CD14-positive monocyte (primary cell): ENCODE measurements at regions not wholly inside any gene's neighbourhood (a gene's known extent, or its start where the extent isn't known, plus 50 kb on each side); places are given as distances from the start of the nearest gene placed in this dataset.

Experiments
- DNase-seq, 3 donors: peaks; one replicate each; pipeline ENCODE4 v3.0.0-alpha.2; 2011 to 2022
- H2AFZ ChIP-seq: 2 replicates; pipeline ENCODE4 v1.6.0; 2012; ENCODE audit warnings: mild to moderate bottlenecking, low read depth, low read length, inconsistent platforms; ENCODE audit not compliant: insufficient read depth, poor library complexity, severe bottlenecking
- H3K27ac ChIP-seq, 2 donors: 1 replicate in 1 of 2; 2 replicates in 1 of 2; pipeline ENCODE4 v1.5.1; 2012 to 2013; ENCODE audit warnings: low read length in 2 of 2, control low read depth in 1 of 2, inconsistent platforms in 1 of 2, low read depth in 1 of 2, mild to moderate bottlenecking in 1 of 2
- H3K27me3 ChIP-seq, 2 donors: one replicate each; pipeline versions ENCODE4 v1.6.0 to v1.6.1; 2011 to 2013; ENCODE audit warnings: low read length in 2 of 2; ENCODE audit not compliant: control insufficient read depth in 2 of 2, insufficient read depth in 2 of 2
- H3K36me3 ChIP-seq, 2 donors: replicated peaks in 1 of 2; 1 replicate in 1 of 2; 2 replicates in 1 of 2; pipeline versions ENCODE4 v1.5.1 to v1.6.1; 2012 to 2013; ENCODE audit warnings: low read length in 2 of 2, control low read depth in 1 of 2, inconsistent platforms in 1 of 2, mild to moderate bottlenecking in 1 of 2; ENCODE audit not compliant: insufficient read depth in 2 of 2, control insufficient read depth in 1 of 2
- H3K4me1 ChIP-seq, 2 donors: 1 replicate in 1 of 2; 2 replicates in 1 of 2; pipeline versions ENCODE4 v1.5.1 to v1.6.1; 2012 to 2013; ENCODE audit warnings: low read length in 2 of 2, control low read depth in 1 of 2, inconsistent platforms in 1 of 2, mild to moderate bottlenecking in 1 of 2, moderate library complexity in 1 of 2; ENCODE audit not compliant: insufficient read depth in 2 of 2, control insufficient read depth in 1 of 2
- H3K4me2 ChIP-seq: replicated peaks from 2 replicates; pipeline ENCODE3; 2012; ENCODE audit warnings: low read length, moderate library complexity, mild to moderate bottlenecking; ENCODE audit not compliant: poor library complexity, severe bottlenecking; ENCODE audit errors: extremely low read depth
- H3K4me3 ChIP-seq, 3 experiments: fragments of 200-600 bp in 1 of 3; sonication (generic) in 1 of 3; replicated peaks in 1 of 3; 1 replicate in 2 of 3; 2 replicates in 1 of 3; pipeline ENCODE4 v1.5.1; 2011 to 2013; ENCODE audit warnings: low read length in 3 of 3, mild to moderate bottlenecking in 3 of 3, control low read depth in 2 of 3, low read depth in 2 of 3, inconsistent platforms in 1 of 3, moderate library complexity in 1 of 3
- H3K79me2 ChIP-seq: 2 replicates; pipeline ENCODE4 v1.6.0; 2012; ENCODE audit warnings: mild to moderate bottlenecking, control low read depth, inconsistent platforms, low read length, moderate library complexity; ENCODE audit not compliant: insufficient read depth
- H3K9ac ChIP-seq: 2 replicates; pipeline ENCODE4 v1.6.0; 2017; ENCODE audit warnings: low read length, mild to moderate bottlenecking; ENCODE audit not compliant: insufficient read depth, poor library complexity, severe bottlenecking
- H3K9me3 ChIP-seq, 2 donors: replicated peaks in 1 of 2; 1 replicate in 1 of 2; 2 replicates in 1 of 2; pipeline versions ENCODE4 v1.5.1 to v1.6.1; 2012 to 2013; ENCODE audit warnings: low read length in 2 of 2, control low read depth in 1 of 2; ENCODE audit not compliant: control insufficient read depth in 1 of 2, insufficient read depth in 1 of 2
- H4K20me1 ChIP-seq: 2 replicates; pipeline ENCODE4 v1.6.0; 2012; ENCODE audit warnings: mild to moderate bottlenecking, low read length, control low read depth, moderate library complexity; ENCODE audit not compliant: insufficient read depth
- H3K27ac Mint-ChIP-seq, 7 donors: one replicate each; pipeline ENCODE4 v1.8.0; 2020; ENCODE audit warnings: mild to moderate bottlenecking in 7 of 7, mixed read lengths in 7 of 7, moderate library complexity in 6 of 7, inconsistent platforms in 2 of 7
- H3K27me3 Mint-ChIP-seq, 3 donors: one replicate each; pipeline ENCODE4 v1.8.0; 2021 to 2022; ENCODE audit warnings: low read depth in 3 of 3, mild to moderate bottlenecking in 3 of 3, mixed read lengths in 3 of 3, moderate library complexity in 3 of 3, inconsistent platforms in 1 of 3
- H3K36me3 Mint-ChIP-seq, 2 donors: one replicate each; pipeline ENCODE4 v1.8.0; 2020; ENCODE audit warnings: mixed read lengths in 2 of 2, inconsistent platforms in 1 of 2, mild to moderate bottlenecking in 1 of 2
- H3K4me1 Mint-ChIP-seq: one replicate; pipeline ENCODE4 v1.8.0; 2020; ENCODE audit warnings: mild to moderate bottlenecking, mixed read lengths
- H3K4me3 Mint-ChIP-seq, 2 donors: one replicate each; pipeline ENCODE4 v1.8.0; 2020; ENCODE audit warnings: mild to moderate bottlenecking in 2 of 2, mixed read lengths in 2 of 2, moderate library complexity in 1 of 2
- H3K9me3 Mint-ChIP-seq, 7 donors: one replicate each; pipeline ENCODE4 v1.8.0; 2020 to 2022; ENCODE audit warnings: mixed read lengths in 7 of 7, mild to moderate bottlenecking in 6 of 7, moderate library complexity in 6 of 7, inconsistent platforms in 2 of 7
- CTCF ChIP-seq: fragments of 200-600 bp; IDR thresholded peaks from one replicate; pipeline ENCODE4 v1.8.0; 2022; ENCODE audit warnings: antibody characterized with exemption, mild to moderate bottlenecking
- WGBS: methylation state at CpG from one replicate; pipeline ENCODE4 v1.1.5; 2013; ENCODE audit warnings: missing lambda C conversion rate; ENCODE audit not compliant: insufficient coverage; 5-methylcytosine and 5-hydroxymethylcytosine counted together
- intact Hi-C, 2 donors: fragments of 100-400 bp; cut with micrococcal nuclease; formaldehyde crosslinking; loops; one replicate each; pipeline versions ENCODE4 v1.15.0 to v1.15.1; 2023

- Mint-ChIP-seq H3K4me1 (peaks cover 39% of the 10 kb centered on the region), H3K9me3 (peaks cover 0 to 8% (median 3%) of the 10 kb centered on the region in 7 donors), H3K4me3 (peak overlapping the region; percentile 42 to 86), H3K27ac (peak overlapping the region; percentile 76 to 95 (median 86)), H3K36me3 (no peaks in the 10 kb centered on the region), H3K27me3 (no peaks in the 10 kb centered on the region)
- H3K4me1 ChIP-seq: peaks cover 20 to 23% of the 10 kb centered on the region in 2 donors
- no peak for TF ChIP-seq CTCF
- H4K20me1 ChIP-seq: no peaks in the 10 kb centered on the region
- peak overlapping the region in 1 of 3 experiments; percentile 40 for H3K4me3 ChIP-seq
- H3K27me3 ChIP-seq: no peaks in the 10 kb centered on the region
- no peak overlapping the region for H3K9ac ChIP-seq
- peak overlapping the region in 1 of 2 donors; percentile 65 for H3K27ac ChIP-seq
- H3K79me2 ChIP-seq: no peaks in the 10 kb centered on the region
- peak; percentile 49 to 68 (median 59) for DNase-seq
- intact Hi-C loops: no loop called here
- H3K4me2 ChIP-seq: peak overlapping the region; percentile 62
- no peaks in the 10 kb centered on the region for H3K36me3 ChIP-seq
- 20% methylated on average over 4 of the region's 8 CpGs for WGBS
- H2AFZ ChIP-seq: peak overlapping the region; percentile 68
- no peaks in the 10 kb centered on the region for H3K9me3 ChIP-seq
Measured at GRCh38 chr11:121367001-121367843, 74.7 kb downstream of the SC5D start.

GRCh38 chr11:121367844-121368225 lies 75.3 kb downstream of the SC5D start:
- no CpG with 5 or more reads among the region's 2 CpGs for WGBS
- Mint-ChIP-seq H3K9me3 (peaks cover 0 to 10% (median 3%) of the 10 kb centered on the region in 7 donors), H3K27me3 (no peaks in the 10 kb centered on the region), H3K4me3 (peak overlapping the region in 1 of 2 donors; percentile 86), H3K4me1 (peaks cover 44% of the 10 kb centered on the region), H3K27ac (peak overlapping the region in 6 of 7 donors; percentile 83 to 95 (median 87)), H3K36me3 (no peaks in the 10 kb centered on the region)
- Histone ChIP-seq H2AFZ (peak overlapping the region; percentile 68), H3K79me2 (no peaks in the 10 kb centered on the region), H3K9ac (no peak overlapping the region), H3K4me1 (peaks cover 26 to 29% of the 10 kb centered on the region in 2 donors), H3K4me3 (peak overlapping the region in 1 of 3 experiments; percentile 40), H4K20me1 (no peaks in the 10 kb centered on the region), H3K9me3 (no peaks in the 10 kb centered on the region), H3K4me2 (peak overlapping the region; percentile 62), H3K27ac (peak overlapping the region in 1 of 2 donors; percentile 65), H3K27me3 (no peaks in the 10 kb centered on the region), H3K36me3 (no peaks in the 10 kb centered on the region)
- TF ChIP-seq CTCF: no peak
- DNase-seq: no peak
- intact Hi-C loops: no loop called here
